A549 (cell line): ENCODE measurements at regions not wholly inside any gene's neighbourhood (a gene's known extent, or its start where the extent isn't known, plus 50 kb on each side); places are given as distances from the start of the nearest gene placed in this dataset.
A peak's percentile ranks its signal among the peaks of the same experiment; 100 is the strongest.

ENCODE experiments used
- ATAC-seq, 2 experiments: fragments of 200-7000 bp in 1 of 2; fragments of >200 bp in 1 of 2; cut with Nextera tagmentation in 1 of 2; cut with Tn5 transposase in 1 of 2; 3 replicates each; pipeline versions ENCODE4 v1.8.0 to v1.9.1; 2018 to 2020; ENCODE audit warnings: mild to moderate bottlenecking in 1 of 2, moderate library complexity in 1 of 2
- CTCF ChIA-PET: fragments of 300-600 bp; sonication (Branson Sonifier 250); formaldehyde crosslinking; extraction: SDS; loops from one replicate; lab custom pipeline; 2021; ENCODE audit warnings: antibody characterized with exemption, inconsistent platforms; lab: Yijun Ruan, JAX
- POLR2A ChIA-PET: fragments of 350-600 bp; formaldehyde crosslinking; extraction: SDS; loops from one replicate; lab custom pipeline; 2021; ENCODE audit warnings: antibody characterized with exemption, inconsistent platforms; lab: Yijun Ruan, JAX
- DNase-seq, 2 experiments: peaks; one replicate each; pipeline versions ENCODE4 v3.0.0 to v3.0.0-alpha.2; 2011 to 2016; ENCODE audit warnings: low read depth in 1 of 2, low spot score in 1 of 2
- FAIRE-seq: peaks from 2 replicates; lab custom pipeline; 2011; peaks lifted over from hg19 to GRCh38; lab: Jason Lieb, UNC
- H3K27ac ChIP-seq, 2 experiments: fragments of >200 bp; sonication (Bioruptor Twin); formaldehyde crosslinking; 3 replicates each; pipeline ENCODE4 v1.5.1; 2016 to 2017
- H3K4me1 ChIP-seq: fragments of >200 bp; sonication (Bioruptor Twin); formaldehyde crosslinking; 3 replicates; pipeline ENCODE4 v1.6.1; 2016
- H3K4me2 ChIP-seq: fragments of >200 bp; sonication (Bioruptor Twin); formaldehyde crosslinking; 3 replicates; pipeline ENCODE4 v1.6.1; 2016
- H3K4me3 ChIP-seq: fragments of >200 bp; sonication (Bioruptor Twin); formaldehyde crosslinking; 3 replicates; pipeline ENCODE4 v1.5.1; 2016
- H3K9me3 ChIP-seq: fragments of >200 bp; sonication (Bioruptor Twin); formaldehyde crosslinking; 3 replicates; pipeline ENCODE4 v1.6.1; 2016
- CBX2 ChIP-seq: fragments of 200-600 bp; sonication (generic); IDR thresholded peaks from 2 replicates; pipeline ENCODE4 v1.6.1; 2016; ENCODE audit warnings: low read depth, mild to moderate bottlenecking, borderline replicate concordance
- CEBPB ChIP-seq, 2 experiments: fragments of >200 bp in 1 of 2; sonication (Bioruptor Twin) in 1 of 2; formaldehyde crosslinking in 1 of 2; IDR thresholded peaks; 2 replicates each; pipeline ENCODE4 v1.6.1; 2012 to 2016
- CHD2 ChIP-seq: fragments of 150-350 bp; IDR thresholded peaks from 2 replicates; pipeline ENCODE4 v1.6.1; 2014; ENCODE audit warnings: low read length; ENCODE audit not compliant: partially characterized antibody
- EHF ChIP-seq: fragments of 250-450 bp; sonication (Bioruptor Pico); IDR thresholded peaks from 2 replicates; pipeline ENCODE4 v1.5.0; 2020; ENCODE audit warnings: mild to moderate bottlenecking
- EP300 ChIP-seq, 2 experiments: fragments of >200 bp; sonication (Bioruptor Twin); formaldehyde crosslinking; IDR thresholded peaks; 2 replicates in 1 of 2; 3 replicates in 1 of 2; pipeline ENCODE4 v1.6.1; 2016 to 2017
- FOXS1 ChIP-seq: fragments of 250-450 bp; sonication (Bioruptor Pico); IDR thresholded peaks from 2 replicates; pipeline ENCODE4 v1.5.0; 2020; ENCODE audit warnings: mild to moderate bottlenecking, moderate library complexity
- HDAC2 ChIP-seq: fragments of 200-600 bp; sonication (generic); IDR thresholded peaks from 2 replicates; pipeline ENCODE4 v1.6.1; 2016
- HEYL ChIP-seq: fragments of 250-450 bp; sonication (Bioruptor Pico); IDR thresholded peaks from 2 replicates; pipeline ENCODE4 v1.8.0; 2021; ENCODE audit warnings: mild to moderate bottlenecking, moderate library complexity
- HOXA7 ChIP-seq: fragments of 250-450 bp; sonication (Bioruptor Pico); IDR thresholded peaks from 2 replicates; pipeline ENCODE4 v1.5.0; 2020; ENCODE audit warnings: mild to moderate bottlenecking, moderate library complexity
- HOXB13 ChIP-seq: fragments of 250-450 bp; sonication (Bioruptor Pico); IDR thresholded peaks from 2 replicates; pipeline ENCODE4 v1.5.0; 2020; ENCODE audit warnings: low read depth, mild to moderate bottlenecking, moderate library complexity
- JUNB ChIP-seq: fragments of >200 bp; sonication (Bioruptor Twin); formaldehyde crosslinking; IDR thresholded peaks from 2 replicates; pipeline ENCODE4 v1.6.1; 2016
- MYC ChIP-seq: IDR thresholded peaks from 2 replicates; pipeline ENCODE4 v1.6.1; 2012; ENCODE audit warnings: mild to moderate bottlenecking, inconsistent platforms, low read length, improper control_type of control experiment, borderline replicate concordance
- NFE2L2 ChIP-seq: fragments of 150-350 bp; conservative IDR thresholded peaks from 2 replicates; pipeline ENCODE4 v1.6.1; 2014; ENCODE audit warnings: low read length
- NPAS2 ChIP-seq: fragments of 250-450 bp; sonication (Bioruptor Pico); IDR thresholded peaks from 2 replicates; pipeline ENCODE4 v1.8.0; 2022; ENCODE audit warnings: mild to moderate bottlenecking, moderate library complexity, borderline replicate concordance
- POLR2A ChIP-seq: IDR thresholded peaks from 2 replicates; pipeline ENCODE4 v1.6.1; 2012; ENCODE audit warnings: mild to moderate bottlenecking, low read length
- POLR2AphosphoS2 ChIP-seq: conservative IDR thresholded peaks from 2 replicates; pipeline ENCODE4 v1.6.1; 2012; ENCODE audit warnings: low read length, improper control_type of control experiment, inconsistent platforms
- RARB ChIP-seq: fragments of 250-450 bp; sonication (Bioruptor Pico); IDR thresholded peaks from 2 replicates; pipeline ENCODE4 v1.8.0; 2021; ENCODE audit warnings: mild to moderate bottlenecking, moderate library complexity
- RNF2 ChIP-seq: fragments of 200-600 bp; sonication (generic); IDR thresholded peaks from 2 replicates; pipeline ENCODE4 v1.6.1; 2016; ENCODE audit warnings: low read depth, mild to moderate bottlenecking, antibody characterized with exemption, moderate library complexity, borderline replicate concordance
- TFCP2L1 ChIP-seq: fragments of 250-450 bp; sonication (Bioruptor Pico); IDR thresholded peaks from 2 replicates; pipeline ENCODE4 v1.5.0; 2021; ENCODE audit warnings: mild to moderate bottlenecking
- ZNF302 ChIP-seq: fragments of 250-450 bp; sonication (Bioruptor Pico); IDR thresholded peaks from 2 replicates; pipeline ENCODE4 v1.9.0; 2021; ENCODE audit warnings: inconsistent platforms, mild to moderate bottlenecking, moderate library complexity
- ZSCAN20 ChIP-seq: fragments of 250-450 bp; sonication (Bioruptor Pico); IDR thresholded peaks from 2 replicates; pipeline ENCODE4 v1.8.0; 2022; ENCODE audit warnings: mild to moderate bottlenecking, moderate library complexity
- WGBS: methylation state at CpG from one replicate; pipeline ENCODE4 v1.1.6; 2017; ENCODE audit errors: missing lambda C conversion rate; 5-methylcytosine and 5-hydroxymethylcytosine counted together
- TF ChIP-seq, protein P1 (sequence below): IDR thresholded peaks from 2 replicates; pipeline ENCODE4 v1.6.1; 2012
- TF ChIP-seq, protein P2 (sequence below): fragments of 250-450 bp; sonication (Bioruptor Pico); IDR thresholded peaks from 2 replicates; pipeline ENCODE4 v1.5.0; 2020; ENCODE audit warnings: low read depth, mild to moderate bottlenecking, moderate library complexity
- TF ChIP-seq, protein P3 (sequence below): fragments of 250-450 bp; sonication (Bioruptor Pico); IDR thresholded peaks from 2 replicates; pipeline ENCODE4 v1.5.0; 2021; ENCODE audit warnings: mild to moderate bottlenecking, moderate library complexity, borderline replicate concordance
- TF ChIP-seq, protein P4 (sequence below): fragments of 450-650 bp; IDR thresholded peaks from 2 replicates; pipeline ENCODE4 v1.6.1; 2014; ENCODE audit warnings: antibody characterized with exemption

DNA sequence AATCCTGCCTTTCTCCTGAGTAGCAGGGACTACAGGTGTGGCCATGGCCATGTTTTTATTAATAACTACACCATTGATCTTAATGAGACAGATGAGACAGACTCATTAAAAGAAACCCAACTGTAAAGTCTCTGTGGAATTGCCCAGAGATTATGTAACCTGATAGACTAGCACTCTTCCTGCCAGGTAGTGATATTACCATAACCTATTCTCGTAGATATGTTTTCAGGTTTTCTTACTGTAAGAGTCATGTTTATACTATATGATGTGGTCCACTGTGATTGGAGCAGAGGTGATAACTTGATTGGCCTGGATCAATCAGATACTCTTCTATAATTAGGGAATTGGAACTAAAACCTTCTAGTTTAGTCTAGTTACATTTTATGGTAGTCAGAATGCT lies 93.7 kb downstream of the NFKBIZ start:
- FAIRE-seq (peak; percentile 46), DNase-seq (no peak), ATAC-seq (no peak)
- Histone ChIP-seq H3K4me3 (no peak overlapping the region), H3K27ac (no peak overlapping the region), H3K4me2 (no peak overlapping the region), H3K4me1 (0 out of 3 replicates have a peak, but pooled peaks cover 12% of the 10 kb centered on the region), H3K9me3 (no peaks in the 10 kb centered on the region)
- WGBS = 90% methylated on average over 1 of the region's 1 CpG
- CTCF ChIA-PET = no interaction called here
- TF ChIP-seq EP300 (IDR thresholded peaks at IDR 0.05) (no peak), HOXA7 (CRISPR knock-in tag) (no peak), TFCP2L1 (CRISPR knock-in tag) (no peak), POLR2AphosphoS2 (no peak), NPAS2 (CRISPR knock-in tag) (no peak)
- TF ChIP-seq, protein P1, sequence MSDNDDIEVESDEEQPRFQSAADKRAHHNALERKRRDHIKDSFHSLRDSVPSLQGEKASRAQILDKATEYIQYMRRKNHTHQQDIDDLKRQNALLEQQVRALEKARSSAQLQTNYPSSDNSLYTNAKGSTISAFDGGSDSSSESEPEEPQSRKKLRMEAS = no peak
- POLR2A ChIA-PET = no interaction called here

GRCh38 chr3:101944308-101944707 lies 95.0 kb downstream of the NFKBIZ start:
- ChIA-PET POLR2A (no interaction called here), CTCF (interaction anchor here (1.0 kb wide), 1 partner anchor 46 kb away, joined by 3 read pairs; no protein-coding TSS in a partner anchor)
- WGBS = 74% methylated on average over 3 of the region's 3 CpGs
- FAIRE-seq (no peak), ATAC-seq (no peak), DNase-seq (no peak)
- Histone ChIP-seq H3K27ac (no peak overlapping the region), H3K4me1 (0 out of 3 replicates have a peak, but pooled peaks cover 7% of the 10 kb centered on the region), H3K9me3 (no peaks in the 10 kb centered on the region), H3K4me3 (no peak overlapping the region), H3K4me2 (no peak overlapping the region)
- no peak for TF ChIP-seq FOXS1 (CRISPR knock-in tag)
- TF ChIP-seq, protein P1 = no peak

DNA sequence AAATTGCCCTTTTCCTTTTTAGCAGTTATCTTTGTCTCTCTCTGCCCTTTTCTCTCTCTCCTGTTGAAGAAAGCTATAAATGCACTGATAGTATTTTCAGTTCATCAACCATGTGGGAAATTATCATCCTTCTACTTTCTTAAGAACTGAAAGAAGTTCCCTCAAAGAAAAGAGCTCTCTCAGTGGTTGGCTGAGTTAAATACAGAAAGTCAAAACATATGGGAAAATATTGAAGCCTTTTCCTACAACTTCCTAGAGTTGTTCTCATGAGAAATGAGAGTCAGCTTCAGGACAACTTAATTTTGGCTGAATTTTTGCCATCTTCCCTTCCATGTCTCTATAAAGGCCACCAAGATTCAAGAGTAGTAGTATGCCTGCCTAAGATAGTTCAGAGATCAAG lies 96.7 kb downstream of the NFKBIZ start:
- H3K4me2 ChIP-seq = no peak overlapping the region
- ATAC-seq = no peak
- no peak overlapping the region for H3K27ac ChIP-seq
- POLR2A ChIA-PET = no interaction called here
- 0 out of 3 replicates have a peak, but pooled peaks cover 5% of the 10 kb centered on the region for H3K4me1 ChIP-seq
- CTCF ChIA-PET = interaction anchor here (1.1 kb wide), 2 partner anchors 17 to 279 kb away, joined by 3 read pairs; no protein-coding TSS in a partner anchor
- no peak for DNase-seq
- TF ChIP-seq NPAS2 (CRISPR knock-in tag) = no peak
- no peak for TF ChIP-seq JUNB
- no peak for TF ChIP-seq MYC
- no peak for TF ChIP-seq ZNF302 (CRISPR knock-in tag)
- no peak for TF ChIP-seq HOXA7 (CRISPR knock-in tag)
- TF ChIP-seq ZSCAN20 = no peak
- no peak for TF ChIP-seq FOXS1 (CRISPR knock-in tag)
- TF ChIP-seq HOXB13 (CRISPR knock-in tag) = no peak
- no peak for TF ChIP-seq RARB (CRISPR knock-in tag)
- TF ChIP-seq POLR2A = no peak
- no peak for TF ChIP-seq EHF (CRISPR knock-in tag)
- no peak for FAIRE-seq
- H3K4me3 ChIP-seq = no peak overlapping the region
- no peaks in the 10 kb centered on the region for H3K9me3 ChIP-seq

DNA sequence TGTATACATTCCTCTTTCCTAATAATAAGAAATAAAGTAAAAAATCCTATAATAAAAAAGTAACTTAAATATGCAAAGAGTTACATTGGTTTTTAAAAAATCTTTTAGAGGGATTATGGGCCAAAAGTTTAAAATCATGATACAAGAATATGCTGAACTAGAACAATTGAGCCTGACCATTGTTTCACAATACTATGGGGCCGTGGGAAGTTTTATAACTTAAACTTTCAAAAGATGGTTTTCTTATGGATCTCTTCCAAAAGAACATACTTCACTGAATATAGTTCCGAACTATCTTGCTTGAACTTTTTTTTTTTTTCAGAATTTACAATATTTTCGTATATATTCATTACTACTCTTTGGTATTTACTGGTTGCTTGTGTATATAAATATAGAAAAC lies 97.6 kb downstream of the NFKBIZ start:
- FAIRE-seq (no peak), DNase-seq (no peak), ATAC-seq (no peak)
- CTCF ChIA-PET = no interaction called here
- Histone ChIP-seq H3K9me3 (no peaks in the 10 kb centered on the region), H3K4me3 (no peak overlapping the region), H3K27ac (no peak overlapping the region), H3K4me1 (0 out of 3 replicates have a peak, but pooled peaks cover 4% of the 10 kb centered on the region), H3K4me2 (no peak overlapping the region)
- WGBS = 49% methylated on average over 3 of the region's 3 CpGs
- POLR2A ChIA-PET = no interaction called here
- no peak for TF ChIP-seq POLR2AphosphoS2
- no peak for TF ChIP-seq RARB (CRISPR knock-in tag)
- TF ChIP-seq NFE2L2 = no peak

- peak in 1 of 2 experiments; percentile 25 for DNase-seq
- TF ChIP-seq CEBPB (IDR thresholded peaks at IDR 0.05) (no peak), CBX2 (no peak), RNF2 (no peak), HDAC2 (no peak), HEYL (CRISPR knock-in tag) (no peak), CHD2 (no peak)
- TF ChIP-seq, protein P2, sequence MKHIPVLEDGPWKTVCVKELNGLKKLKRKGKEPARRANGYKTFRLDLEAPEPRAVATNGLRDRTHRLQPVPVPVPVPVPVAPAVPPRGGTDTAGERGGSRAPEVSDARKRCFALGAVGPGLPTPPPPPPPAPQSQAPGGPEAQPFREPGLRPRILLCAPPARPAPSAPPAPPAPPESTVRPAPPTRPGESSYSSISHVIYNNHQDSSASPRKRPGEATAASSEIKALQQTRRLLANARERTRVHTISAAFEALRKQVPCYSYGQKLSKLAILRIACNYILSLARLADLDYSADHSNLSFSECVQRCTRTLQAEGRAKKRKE (CRISPR knock-in tag) = no peak
- TF ChIP-seq, protein P3, sequence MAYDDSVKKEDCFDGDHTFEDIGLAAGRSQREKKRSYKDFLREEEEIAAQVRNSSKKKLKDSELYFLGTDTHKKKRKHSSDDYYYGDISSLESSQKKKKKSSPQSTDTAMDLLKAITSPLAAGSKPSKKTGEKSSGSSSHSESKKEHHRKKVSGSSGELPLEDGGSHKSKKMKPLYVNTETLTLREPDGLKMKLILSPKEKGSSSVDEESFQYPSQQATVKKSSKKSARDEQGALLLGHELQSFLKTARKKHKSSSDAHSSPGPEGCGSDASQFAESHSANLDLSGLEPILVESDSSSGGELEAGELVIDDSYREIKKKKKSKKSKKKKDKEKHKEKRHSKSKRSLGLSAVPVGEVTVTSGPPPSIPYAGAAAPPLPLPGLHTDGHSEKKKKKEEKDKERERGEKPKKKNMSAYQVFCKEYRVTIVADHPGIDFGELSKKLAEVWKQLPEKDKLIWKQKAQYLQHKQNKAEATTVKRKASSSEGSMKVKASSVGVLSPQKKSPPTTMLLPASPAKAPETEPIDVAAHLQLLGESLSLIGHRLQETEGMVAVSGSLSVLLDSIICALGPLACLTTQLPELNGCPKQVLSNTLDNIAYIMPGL (CRISPR knock-in tag) = no peak
- TF ChIP-seq, protein P4, sequence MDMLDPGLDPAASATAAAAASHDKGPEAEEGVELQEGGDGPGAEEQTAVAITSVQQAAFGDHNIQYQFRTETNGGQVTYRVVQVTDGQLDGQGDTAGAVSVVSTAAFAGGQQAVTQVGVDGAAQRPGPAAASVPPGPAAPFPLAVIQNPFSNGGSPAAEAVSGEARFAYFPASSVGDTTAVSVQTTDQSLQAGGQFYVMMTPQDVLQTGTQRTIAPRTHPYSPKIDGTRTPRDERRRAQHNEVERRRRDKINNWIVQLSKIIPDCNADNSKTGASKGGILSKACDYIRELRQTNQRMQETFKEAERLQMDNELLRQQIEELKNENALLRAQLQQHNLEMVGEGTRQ = no peak
These were observed 101.2 kb downstream of the NFKBIZ start for GRCh38 chr3:101950510-101950909.

More at GRCh38 chr3:101950510-101950909, 101.2 kb downstream of the NFKBIZ start:
- Histone ChIP-seq H3K4me3 (no peak overlapping the region), H3K9me3 (no peaks in the 10 kb centered on the region), H3K27ac (no peak overlapping the region), H3K4me1 (0 out of 3 replicates have a peak, but pooled peaks cover 4% of the 10 kb centered on the region), H3K4me2 (no peak overlapping the region)
- FAIRE-seq (no peak), ATAC-seq (no peak; a peak in 1 of 6 replicates)
- ChIA-PET CTCF (interaction anchor here (1.9 to 2.4 kb wide), 2 partner anchors 275 to 279 kb away, joined by 7 to 8 read pairs; no protein-coding TSS in a partner anchor), POLR2A (no interaction called here)
- WGBS = 73% methylated on average over 4 of the region's 4 CpGs
